HCT116 (cell line): ENCODE measurements at regions not wholly inside any gene's neighbourhood (a gene's known extent, or its start where the extent isn't known, plus 50 kb on each side); places are given as distances from the start of the nearest gene placed in this dataset.
"Not testable (repeated sequence)": the region's sequence is repeated elsewhere in the genome, so short reads cannot be mapped to it uniquely, and the experiment has no call there.

Source experiments
- ATAC-seq: fragments of 200-7000 bp; cut with Tn5 transposase; 2 replicates; pipeline ENCODE4 v1.9.1; 2020; ENCODE audit warnings: mild to moderate bottlenecking, moderate library complexity
- BruUV-seq: library from RNA; stranded (reverse); fragments of 400-500 nt; replicated peaks from 2 replicates; lab custom pipeline; 2021; lab: Mats Ljungman, UMichigan
- CTCF ChIA-PET: fragments of 300-600 bp; sonication (Branson Sonifier 250); formaldehyde crosslinking; loops from one replicate; lab custom pipeline; 2021; ENCODE audit warnings: antibody characterized with exemption; lab: Charles Lee
- POLR2A ChIA-PET: fragments of 300-600, 350-600 bp; sonication (Branson Sonifier 250); formaldehyde crosslinking; loops from one replicate; lab custom pipeline; 2021; ENCODE audit warnings: antibody characterized with exemption; lab: Charles Lee
- RAD21 ChIA-PET, 2 experiments: fragments of 300-600 bp; sonication (Branson Sonifier 250); formaldehyde crosslinking; loops; one replicate each; lab custom pipeline; 2023; ENCODE audit warnings: low total read pairs in 2 of 2; ENCODE audit not compliant: uncharacterized antibody in 2 of 2, unreplicated experiment in 2 of 2, low non-redundant PET in 1 of 2; lab: Charles Lee
- DNase-seq: peaks from one replicate; pipeline ENCODE4 v3.0.0-alpha.2; 2010; ENCODE audit warnings: low read depth, low spot score
- H2AFZ ChIP-seq: fragments of 200-600 bp; shearing (Covaris generic), sonication (generic); 2 replicates; pipeline ENCODE4 v1.6.1; 2017; ENCODE audit warnings: low read depth, mixed run types, mixed read lengths, antibody characterized with exemption, low read length; ENCODE audit not compliant: poor library complexity, severe bottlenecking
- H3K27ac ChIP-seq: 2 replicates; pipeline ENCODE4 v1.5.1; 2012; ENCODE audit warnings: low read depth, low read length
- H3K27me3 ChIP-seq: fragments of 200-600 bp; sonication (generic); 2 replicates; pipeline ENCODE4 v1.6.1; 2016; ENCODE audit warnings: mixed run types, low read length, mixed read lengths; ENCODE audit not compliant: insufficient read depth
- H3K36me3 ChIP-seq, 2 experiments: fragments of 200-500 bp in 1 of 2; fragments of 200-600 bp in 1 of 2; sonication (Bioruptor generic) in 1 of 2; sonication (generic) in 1 of 2; 2 replicates each; pipeline versions ENCODE4 v1.5.1 to v1.6.1; 2014 to 2016; ENCODE audit warnings: low read length in 2 of 2, inconsistent platforms in 1 of 2, mixed read lengths in 1 of 2, mixed run types in 1 of 2; ENCODE audit not compliant: insufficient read depth in 2 of 2, control insufficient read depth in 1 of 2
- H3K4me1 ChIP-seq, 2 experiments: fragments of 200-600 bp in 1 of 2; sonication (generic) in 1 of 2; 2 replicates each; pipeline versions ENCODE4 v1.5.1 to v1.6.1; 2012 to 2017; ENCODE audit warnings: low read length in 2 of 2, inconsistent platforms in 1 of 2, mild to moderate bottlenecking in 1 of 2, mixed read lengths in 1 of 2, mixed run types in 1 of 2, moderate library complexity in 1 of 2; ENCODE audit not compliant: insufficient read depth in 2 of 2, control insufficient read depth in 1 of 2
- H3K4me2 ChIP-seq: fragments of 200-600 bp; sonication (generic); 2 replicates; pipeline ENCODE4 v1.6.1; 2017; ENCODE audit warnings: mixed run types, low read length, mixed read lengths
- H3K4me3 ChIP-seq, 2 experiments: fragments of 200-600 bp in 1 of 2; sonication (generic) in 1 of 2; replicated peaks in 1 of 2; 2 replicates each; pipeline ENCODE4 v1.5.1; 2011 to 2016; ENCODE audit warnings: low read length in 2 of 2, control low read depth in 1 of 2, low read depth in 1 of 2, mild to moderate bottlenecking in 1 of 2, mixed read lengths in 1 of 2, mixed run types in 1 of 2
- H3K79me2 ChIP-seq: fragments of 200-600 bp; sonication (generic); 2 replicates; pipeline ENCODE4 v1.6.1; 2017; ENCODE audit warnings: mild to moderate bottlenecking, mixed run types, low read length, moderate library complexity, mixed read lengths; ENCODE audit not compliant: insufficient read depth
- H3K9ac ChIP-seq: fragments of 200-600 bp; sonication (generic); 2 replicates; pipeline ENCODE4 v1.6.1; 2016; ENCODE audit warnings: low read length, mixed read lengths
- H3K9me2 ChIP-seq: fragments of 200-600 bp; sonication (generic), shearing (Covaris generic); 2 replicates; pipeline ENCODE4 v1.6.1; 2017; ENCODE audit warnings: mixed run types, mild to moderate bottlenecking, moderate library complexity; ENCODE audit not compliant: insufficient read depth
- H3K9me3 ChIP-seq, 2 experiments: fragments of 200-500 bp in 1 of 2; fragments of 200-600 bp in 1 of 2; sonication (Bioruptor generic) in 1 of 2; sonication (generic) in 1 of 2; 2 replicates each; pipeline ENCODE4 v1.6.1; 2014 to 2017; ENCODE audit warnings: low read length in 2 of 2, mixed read lengths in 2 of 2, inconsistent platforms in 1 of 2, low read depth in 1 of 2, mild to moderate bottlenecking in 1 of 2, mixed run types in 1 of 2, moderate library complexity in 1 of 2; ENCODE audit not compliant: control insufficient read depth in 1 of 2, insufficient read depth in 1 of 2
- H4K20me1 ChIP-seq: fragments of 200-600 bp; sonication (generic), shearing (Covaris generic); 2 replicates; pipeline ENCODE4 v1.6.1; 2017; ENCODE audit warnings: mixed run types, mild to moderate bottlenecking, moderate library complexity; ENCODE audit not compliant: insufficient read depth
- CBX3 ChIP-seq: IDR thresholded peaks from 2 replicates; pipeline ENCODE4 v1.6.1; 2012; ENCODE audit warnings: low read depth
- CEBPB ChIP-seq: IDR thresholded peaks from 2 replicates; pipeline ENCODE4 v1.6.1; 2012; ENCODE audit warnings: low read depth
- EGR1 ChIP-seq: IDR thresholded peaks from 2 replicates; pipeline ENCODE4 v1.6.1; 2012; ENCODE audit warnings: low read depth
- ELF1 ChIP-seq: IDR thresholded peaks from 2 replicates; pipeline ENCODE4 v1.6.1; 2012; ENCODE audit warnings: low read depth, borderline replicate concordance
- POLR2AphosphoS5 ChIP-seq: IDR thresholded peaks from 2 replicates; pipeline ENCODE4 v1.6.1; 2011; ENCODE audit warnings: mild to moderate bottlenecking, low read depth, low read length, moderate library complexity
- RAD21 ChIP-seq: IDR thresholded peaks from 2 replicates; pipeline ENCODE4 v1.6.1; 2012; ENCODE audit warnings: low read depth, mild to moderate bottlenecking
- SP1 ChIP-seq: IDR thresholded peaks from 2 replicates; pipeline ENCODE4 v1.6.1; 2012; ENCODE audit warnings: low read depth
- TCF7L2 ChIP-seq: IDR thresholded peaks from 2 replicates; pipeline ENCODE4 v1.7.0; 2011; ENCODE audit warnings: borderline replicate concordance, inconsistent platforms; ENCODE audit not compliant: insufficient read depth, insufficient read length; ENCODE audit errors: extremely low read depth
- YY1 ChIP-seq: IDR thresholded peaks from 2 replicates; pipeline ENCODE4 v1.6.1; 2011; ENCODE audit warnings: low read length, low read depth, moderate library complexity, mild to moderate bottlenecking; ENCODE audit not compliant: insufficient replicate concordance; ENCODE audit errors: extremely low read depth
- ZFX ChIP-seq: fragments of 450-650 bp; IDR thresholded peaks from 2 replicates; pipeline ENCODE4 v1.6.1; 2017
- intact Hi-C: fragments of 100-400 bp; cut with micrococcal nuclease; formaldehyde crosslinking; loops from 2 replicates; pipeline ENCODE4 v1.10.0; 2022
- TF ChIP-seq, protein P1 (sequence below), 3 experiments: fragments of 200-600 bp in 1 of 3; sonication (generic) in 1 of 3; IDR thresholded peaks in 2 of 3; conservative IDR thresholded peaks in 1 of 3; 2 replicates each; pipeline ENCODE4 v1.5.1; 2012 to 2017; ENCODE audit warnings: low read depth in 2 of 3, low read length in 2 of 3, antibody characterized with exemption in 1 of 3, borderline replicate concordance in 1 of 3, control low read depth in 1 of 3, mild to moderate bottlenecking in 1 of 3, mixed read lengths in 1 of 3, mixed run types in 1 of 3, moderate library complexity in 1 of 3; ENCODE audit not compliant: insufficient read depth in 1 of 3
- TF ChIP-seq, protein P2 (sequence below): IDR thresholded peaks from 2 replicates; pipeline ENCODE4 v1.6.1; 2012
- TF ChIP-seq, protein P3 (sequence below): IDR thresholded peaks from 2 replicates; pipeline ENCODE4 v1.6.1; 2011; ENCODE audit warnings: mild to moderate bottlenecking, low read length, moderate library complexity; ENCODE audit not compliant: insufficient replicate concordance; ENCODE audit errors: extremely low read depth
- TF ChIP-seq, protein P4 (sequence below): IDR thresholded peaks from 2 replicates; pipeline ENCODE4 v1.6.1; 2012

DNA sequence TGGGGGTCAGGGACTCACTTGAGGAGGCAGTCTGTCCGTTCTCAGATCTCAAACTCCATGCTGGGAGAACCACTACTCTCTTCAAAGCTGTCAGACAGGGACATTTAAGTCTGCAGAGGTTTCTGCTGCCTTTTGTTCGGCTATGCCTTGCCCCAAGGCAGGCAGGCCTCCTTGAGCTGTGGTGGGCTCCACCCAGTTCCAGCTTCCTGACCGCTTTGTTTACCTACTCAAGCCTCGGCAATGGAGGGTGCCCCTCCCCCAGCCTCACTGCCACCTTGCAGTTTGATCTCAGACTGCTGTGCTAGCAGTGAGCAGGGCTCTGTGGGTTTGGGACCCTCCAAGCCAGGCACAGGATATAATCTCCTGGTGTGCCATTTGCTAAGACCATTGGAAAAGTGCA is 530.0 kb downstream of the LRRIQ3 start:
- H3K79me2 ChIP-seq, BruUV-seq, H4K20me1 ChIP-seq, H3K4me2 ChIP-seq, CTCF ChIA-PET, H3K36me3 ChIP-seq, ATAC-seq, H3K9ac ChIP-seq, H2AFZ ChIP-seq, POLR2A ChIA-PET, DNase-seq, intact Hi-C loops, H3K4me3 ChIP-seq, H3K27me3 ChIP-seq, RAD21 ChIA-PET, H3K27ac ChIP-seq, H3K9me2 ChIP-seq, H3K4me1 ChIP-seq, H3K9me3 ChIP-seq: not testable (repeated sequence)

DNA sequence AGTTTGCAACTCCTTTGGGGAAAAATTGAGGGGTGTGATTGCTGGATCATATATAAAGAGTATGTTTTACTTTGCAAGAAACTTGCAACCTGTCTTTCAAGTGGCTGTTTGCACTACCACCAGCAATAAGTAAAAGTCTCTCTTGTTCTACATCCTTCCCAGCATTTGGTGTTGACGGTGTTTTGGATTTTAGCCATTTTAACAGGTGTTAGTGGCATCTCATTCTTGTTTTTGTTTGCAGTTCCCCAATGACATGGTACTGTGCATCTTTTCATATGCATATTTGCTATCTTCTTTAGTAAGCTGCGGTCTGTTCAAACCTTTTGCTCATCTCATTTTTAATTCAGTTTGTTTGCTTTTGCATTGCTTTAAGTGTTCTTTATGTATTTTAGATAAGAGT is 535.5 kb downstream of the LRRIQ3 start:
- Histone ChIP-seq H3K27ac (no peak overlapping the region), H3K9me3 (peaks cover 0 to 15% of the 10 kb centered on the region in 2 experiments; a peak in 2 of 4 replicates), H3K4me3 (no peak overlapping the region), H2AFZ (no peak overlapping the region), H3K9me2 (no peaks in the 10 kb centered on the region)
- BruUV-seq: no TSS peak
- POLR2A ChIA-PET: no interaction called here
- intact Hi-C loops: no loop called here
- TF ChIP-seq ELF1 (no peak), ZFX (no peak), POLR2AphosphoS5 (no peak), RAD21 (no peak), CEBPB (no peak), CBX3 (no peak), EGR1 (no peak), SP1 (no peak), TCF7L2 (no peak), YY1 (no peak)
- TF ChIP-seq, protein P1, sequence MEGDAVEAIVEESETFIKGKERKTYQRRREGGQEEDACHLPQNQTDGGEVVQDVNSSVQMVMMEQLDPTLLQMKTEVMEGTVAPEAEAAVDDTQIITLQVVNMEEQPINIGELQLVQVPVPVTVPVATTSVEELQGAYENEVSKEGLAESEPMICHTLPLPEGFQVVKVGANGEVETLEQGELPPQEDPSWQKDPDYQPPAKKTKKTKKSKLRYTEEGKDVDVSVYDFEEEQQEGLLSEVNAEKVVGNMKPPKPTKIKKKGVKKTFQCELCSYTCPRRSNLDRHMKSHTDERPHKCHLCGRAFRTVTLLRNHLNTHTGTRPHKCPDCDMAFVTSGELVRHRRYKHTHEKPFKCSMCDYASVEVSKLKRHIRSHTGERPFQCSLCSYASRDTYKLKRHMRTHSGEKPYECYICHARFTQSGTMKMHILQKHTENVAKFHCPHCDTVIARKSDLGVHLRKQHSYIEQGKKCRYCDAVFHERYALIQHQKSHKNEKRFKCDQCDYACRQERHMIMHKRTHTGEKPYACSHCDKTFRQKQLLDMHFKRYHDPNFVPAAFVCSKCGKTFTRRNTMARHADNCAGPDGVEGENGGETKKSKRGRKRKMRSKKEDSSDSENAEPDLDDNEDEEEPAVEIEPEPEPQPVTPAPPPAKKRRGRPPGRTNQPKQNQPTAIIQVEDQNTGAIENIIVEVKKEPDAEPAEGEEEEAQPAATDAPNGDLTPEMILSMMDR (IDR thresholded peaks at IDR 0.05 in 2 of 3, conservative IDR thresholded peaks at IDR 0.05 in 1 of 3; ENCODE audit: borderline replicate concordance in 1 of 3, insufficient read depth in 1 of 3, low read depth in 2 of 3, low read length in 2 of 3): no peak
- TF ChIP-seq, protein P2, sequence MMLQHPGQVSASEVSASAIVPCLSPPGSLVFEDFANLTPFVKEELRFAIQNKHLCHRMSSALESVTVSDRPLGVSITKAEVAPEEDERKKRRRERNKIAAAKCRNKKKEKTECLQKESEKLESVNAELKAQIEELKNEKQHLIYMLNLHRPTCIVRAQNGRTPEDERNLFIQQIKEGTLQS: no peak
- TF ChIP-seq, protein P3, sequence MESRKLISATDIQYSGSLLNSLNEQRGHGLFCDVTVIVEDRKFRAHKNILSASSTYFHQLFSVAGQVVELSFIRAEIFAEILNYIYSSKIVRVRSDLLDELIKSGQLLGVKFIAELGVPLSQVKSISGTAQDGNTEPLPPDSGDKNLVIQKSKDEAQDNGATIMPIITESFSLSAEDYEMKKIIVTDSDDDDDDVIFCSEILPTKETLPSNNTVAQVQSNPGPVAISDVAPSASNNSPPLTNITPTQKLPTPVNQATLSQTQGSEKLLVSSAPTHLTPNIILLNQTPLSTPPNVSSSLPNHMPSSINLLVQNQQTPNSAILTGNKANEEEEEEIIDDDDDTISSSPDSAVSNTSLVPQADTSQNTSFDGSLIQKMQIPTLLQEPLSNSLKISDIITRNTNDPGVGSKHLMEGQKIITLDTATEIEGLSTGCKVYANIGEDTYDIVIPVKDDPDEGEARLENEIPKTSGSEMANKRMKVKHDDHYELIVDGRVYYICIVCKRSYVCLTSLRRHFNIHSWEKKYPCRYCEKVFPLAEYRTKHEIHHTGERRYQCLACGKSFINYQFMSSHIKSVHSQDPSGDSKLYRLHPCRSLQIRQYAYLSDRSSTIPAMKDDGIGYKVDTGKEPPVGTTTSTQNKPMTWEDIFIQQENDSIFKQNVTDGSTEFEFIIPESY: no peak
- TF ChIP-seq, protein P4, sequence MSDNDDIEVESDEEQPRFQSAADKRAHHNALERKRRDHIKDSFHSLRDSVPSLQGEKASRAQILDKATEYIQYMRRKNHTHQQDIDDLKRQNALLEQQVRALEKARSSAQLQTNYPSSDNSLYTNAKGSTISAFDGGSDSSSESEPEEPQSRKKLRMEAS: no peak
- TF ChIP-seq, all 23 proteins: peak for 0
- ChIA-PET RAD21 (no interaction called here), CTCF (no interaction called here)
- DNase-seq (no peak), ATAC-seq (no peak)
- no peaks in the 10 kb centered on the region for H3K36me3 ChIP-seq
- H3K27me3 ChIP-seq: no peaks in the 10 kb centered on the region
- H3K4me1 ChIP-seq: no peaks in the 10 kb centered on the region
- no peak overlapping the region for H3K4me2 ChIP-seq
- H3K9ac ChIP-seq: no peak overlapping the region
- no peaks in the 10 kb centered on the region for H4K20me1 ChIP-seq
- H3K79me2 ChIP-seq: no peaks in the 10 kb centered on the region
